SKM-1 treated with dmso at 0.1 percent for 144 hours (cell line): ENCODE measurements at regions not wholly inside any gene's neighbourhood (a gene's known extent, or its start where the extent isn't known, plus 50 kb on each side); places are given as distances from the start of the nearest gene placed in this dataset.

Experiments used
- DNase-seq: peaks from one replicate; lab custom pipeline; 2025; ENCODE audit not compliant: unreplicated experiment; lab: John Stamatoyannopoulos, UW

DNA sequence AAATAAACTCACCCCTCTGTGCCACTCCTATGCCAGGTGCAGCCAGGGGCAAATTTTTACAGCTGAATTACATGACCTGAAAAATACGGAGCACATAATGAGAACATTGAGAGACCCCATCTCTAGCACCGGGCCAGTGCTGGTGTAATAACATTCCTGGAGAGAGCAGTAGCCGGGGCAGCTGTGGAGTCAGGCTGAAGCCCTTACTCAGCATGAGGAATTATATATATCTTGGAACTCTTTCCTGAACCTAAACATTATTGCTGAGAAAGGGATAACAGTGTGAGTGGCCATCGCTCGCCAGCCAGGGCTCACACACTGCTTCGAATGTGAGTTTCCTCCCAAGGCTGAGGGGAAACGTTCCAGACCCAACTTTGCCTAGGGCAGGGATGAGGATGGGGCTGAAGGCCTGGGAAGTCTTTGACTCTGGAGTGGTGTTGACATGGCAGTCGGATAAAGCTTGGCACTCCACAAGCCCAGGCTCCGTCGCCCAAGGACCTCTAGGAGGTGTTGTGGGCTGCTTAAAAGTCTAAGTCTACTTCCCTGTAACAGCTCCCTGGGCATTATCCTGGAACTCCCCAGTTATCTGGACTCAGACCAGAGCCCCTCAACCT, 269.8 kb downstream of the CDC5L start:
- no peak for DNase-seq

DNA sequence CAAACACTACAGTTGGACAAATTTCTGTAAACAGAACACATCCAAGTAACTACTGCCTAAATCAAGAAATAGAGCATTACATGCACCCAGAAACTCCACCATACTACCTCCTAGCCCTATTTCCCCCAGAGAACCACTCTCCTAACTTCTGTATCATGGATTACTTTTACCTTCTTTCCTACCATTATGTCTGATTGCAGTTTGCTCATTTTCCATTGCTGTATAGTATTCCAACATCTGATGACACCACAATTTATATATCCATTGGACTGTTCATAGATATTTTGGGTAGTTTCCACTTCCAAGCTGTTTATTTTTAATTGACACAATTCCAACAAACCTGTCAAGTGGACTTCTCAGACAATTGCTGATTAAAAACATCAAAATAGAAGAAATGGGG, 271.1 kb downstream of the CDC5L start:
- no peak for DNase-seq

DNA sequence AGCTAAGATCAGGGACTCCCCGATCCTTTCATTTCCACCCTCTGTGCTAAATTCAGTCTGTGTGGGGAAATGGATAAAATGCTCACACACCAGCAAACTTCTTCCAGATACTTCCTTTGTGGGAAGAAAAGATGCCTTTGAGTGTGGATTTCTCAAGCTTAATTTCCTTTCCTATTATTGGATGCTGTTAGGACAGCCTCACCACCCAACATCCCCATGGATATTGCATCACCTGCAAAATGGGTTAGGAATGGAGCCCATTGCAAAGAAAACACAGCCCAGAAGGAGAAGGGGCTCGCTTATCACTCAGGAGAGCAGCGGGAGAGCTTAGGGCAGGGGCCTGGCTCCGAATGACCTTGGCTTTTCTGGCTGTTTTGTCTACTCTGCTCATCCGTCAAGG, 272.2 kb downstream of the CDC5L start:
- no peak for DNase-seq

DNA sequence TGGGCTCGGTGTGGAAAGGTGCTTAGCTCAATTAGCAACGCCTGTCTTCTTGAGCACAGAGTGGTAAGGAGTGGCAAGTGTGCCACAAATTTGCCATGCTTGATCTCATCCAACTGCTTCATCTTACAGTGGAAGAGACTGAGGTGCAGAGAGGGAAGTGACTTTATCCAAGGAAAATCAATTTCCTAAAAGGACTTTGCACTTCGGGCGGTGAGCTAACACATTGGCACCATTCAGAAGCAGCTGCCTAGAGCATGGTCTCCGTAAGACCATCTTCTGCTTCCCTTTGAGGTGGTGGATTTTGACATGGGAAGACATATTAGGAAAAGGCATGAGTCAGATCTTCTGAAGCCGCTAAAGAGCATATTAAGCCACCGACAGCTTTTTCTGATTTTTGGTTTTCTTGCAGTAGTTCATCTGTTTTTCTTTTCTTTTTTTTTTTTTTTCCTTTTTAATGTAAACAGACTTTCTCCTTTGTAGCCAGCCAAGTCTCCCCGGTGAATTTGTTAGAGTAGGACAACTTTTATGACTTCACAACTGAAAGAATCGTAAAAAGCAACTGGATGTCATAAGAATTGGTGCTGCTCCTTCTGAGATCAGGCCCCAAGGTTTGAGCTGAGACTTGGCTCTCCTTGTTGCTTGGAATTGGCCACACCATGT, 273.2 kb downstream of the CDC5L start:
- DNase-seq = no peak

DNA sequence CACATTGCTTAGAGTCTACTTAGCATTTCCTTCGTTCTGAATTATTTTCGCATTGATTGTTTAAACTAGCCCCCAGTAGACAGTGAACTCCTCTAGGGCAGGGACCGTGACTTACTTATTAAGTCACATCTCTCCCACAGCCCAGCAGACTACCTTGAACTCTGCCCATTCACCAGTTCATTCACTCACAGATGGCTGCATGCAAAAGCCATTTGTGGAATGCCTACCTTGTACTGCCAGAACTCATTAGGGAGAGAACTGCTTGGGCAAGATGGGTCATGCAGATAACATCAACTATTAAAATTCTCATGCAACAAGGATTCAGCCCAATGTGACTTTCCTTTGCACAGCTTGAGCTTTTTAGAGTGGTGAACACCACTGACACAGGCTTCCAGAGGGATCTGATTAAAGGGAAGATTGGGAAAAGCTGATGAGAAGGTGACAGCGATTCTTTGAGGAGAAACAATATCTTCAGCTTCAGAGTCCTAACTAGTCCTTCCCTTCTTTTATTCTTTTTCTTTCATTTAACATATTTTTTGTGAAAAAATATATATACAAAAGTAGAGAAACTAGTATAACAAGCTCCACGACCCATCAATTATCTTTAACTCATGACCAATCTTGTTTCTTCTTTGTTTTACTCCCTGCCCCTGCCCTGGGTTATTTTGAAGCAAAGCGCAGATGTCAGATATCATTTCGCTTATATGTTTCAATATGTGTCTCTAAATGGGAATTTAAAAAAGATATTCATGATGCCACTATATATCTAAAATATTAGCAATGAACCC, 273.9 kb downstream of the CDC5L start:
- DNase-seq = no peak

DNA sequence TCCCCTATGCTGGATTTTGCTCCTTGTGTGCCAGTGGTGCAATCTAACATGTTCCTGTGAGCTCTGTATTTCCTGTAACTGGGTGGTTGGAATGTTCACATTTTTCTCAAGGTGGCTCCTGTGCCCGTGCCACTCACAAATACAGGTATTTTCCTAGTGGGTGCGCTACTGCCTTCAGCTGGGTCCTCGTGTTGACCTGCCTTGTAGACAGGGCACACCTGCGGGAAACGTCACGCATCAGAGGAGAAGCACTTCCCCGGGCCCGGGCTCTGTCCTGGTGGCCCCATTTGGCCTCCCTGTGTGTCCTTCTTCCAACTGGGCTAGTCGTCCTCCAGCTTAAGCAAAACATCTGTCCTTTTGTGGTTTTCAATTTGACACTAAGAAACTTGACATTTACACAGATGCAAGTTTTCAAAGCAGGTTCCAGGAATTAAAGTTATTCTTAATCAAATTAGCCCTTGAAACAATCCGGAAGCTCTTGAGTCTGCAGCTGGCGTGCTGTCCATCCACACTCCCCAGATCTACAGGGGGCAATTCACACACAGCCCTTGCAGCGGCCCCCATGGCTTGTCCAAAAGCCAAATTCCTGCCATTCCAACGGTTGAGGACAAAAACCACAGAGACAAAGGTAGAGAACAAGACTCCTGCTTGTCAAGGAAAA, 275.1 kb downstream of the CDC5L start:
- no peak for DNase-seq

DNA sequence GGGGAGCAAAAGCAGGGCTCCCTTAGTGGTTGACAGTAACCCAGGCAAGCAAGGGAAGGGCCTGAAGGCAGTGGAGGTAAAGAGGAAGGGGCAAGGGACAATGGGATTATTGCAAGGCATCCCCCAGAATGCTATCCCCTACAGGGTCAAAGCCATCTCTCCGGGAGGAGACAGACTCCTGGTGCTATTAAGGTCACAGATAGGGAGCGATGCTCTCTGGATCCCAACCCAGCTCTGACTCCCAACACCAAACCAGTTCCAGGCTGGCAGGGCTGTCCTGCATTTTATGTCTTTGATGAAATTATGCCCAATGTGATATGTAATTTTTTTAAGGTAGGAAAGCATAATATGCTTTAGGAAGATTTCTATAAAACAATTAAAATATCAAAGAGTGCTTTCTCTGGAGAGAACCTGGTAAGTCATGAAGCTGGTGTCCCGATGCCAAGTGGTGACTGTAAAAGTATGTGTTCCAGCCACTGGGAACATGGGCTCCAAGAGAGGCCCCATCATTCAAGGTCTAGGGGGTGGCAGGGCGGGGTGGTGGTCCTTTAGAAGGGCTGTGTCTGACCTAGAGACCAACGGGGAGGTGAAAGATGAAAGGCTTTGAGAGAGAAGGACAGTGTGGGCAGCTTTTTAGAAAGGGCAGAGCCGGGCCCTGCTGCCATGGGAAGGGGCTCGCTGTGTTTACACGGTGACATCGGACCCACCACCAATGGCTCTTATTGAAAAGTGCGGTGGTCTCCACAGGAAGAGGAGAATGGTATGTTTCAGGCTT, 276.5 kb downstream of the CDC5L start:
- DNase-seq = no peak

DNA sequence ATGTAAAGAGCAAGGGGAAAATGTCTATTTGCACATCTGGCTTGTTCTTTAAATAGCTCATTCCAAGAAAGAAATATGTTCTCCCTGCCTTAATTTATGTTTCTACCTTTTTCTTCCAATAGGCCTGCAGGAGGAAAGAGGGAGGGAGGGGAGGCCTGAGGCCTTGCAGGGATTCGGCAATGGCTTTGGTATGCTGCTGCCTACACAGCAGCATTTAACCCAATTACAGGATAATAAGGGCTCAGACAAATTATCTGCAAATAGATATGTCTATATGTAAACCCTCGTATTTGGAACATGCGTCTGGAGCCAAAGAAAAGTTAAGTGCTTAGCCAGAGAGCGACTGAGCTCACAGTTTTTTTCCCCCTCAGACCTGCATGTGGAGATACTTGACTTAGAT, 277.2 kb downstream of the CDC5L start:
- no peak for DNase-seq

DNA sequence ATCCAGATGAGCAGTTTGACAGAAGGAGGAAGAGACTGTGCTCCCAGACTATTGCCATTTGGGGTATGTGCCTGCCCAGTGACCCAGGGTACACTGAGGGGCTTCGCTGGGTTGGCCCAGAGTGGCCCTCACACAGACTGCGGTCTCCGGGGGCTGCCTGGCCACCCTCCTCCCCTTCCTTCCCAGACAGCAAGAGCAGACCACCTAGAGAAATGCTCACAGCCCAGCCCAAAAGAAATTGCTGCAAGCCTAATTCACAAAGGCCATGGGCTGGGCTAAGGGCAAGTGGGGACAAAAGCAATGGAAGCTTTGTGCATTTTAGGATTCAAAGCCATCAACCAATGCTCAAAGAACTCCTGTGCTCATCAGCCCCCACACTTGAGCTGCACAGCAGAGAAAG, 277.6 kb downstream of the CDC5L start:
- no peak for DNase-seq

DNA sequence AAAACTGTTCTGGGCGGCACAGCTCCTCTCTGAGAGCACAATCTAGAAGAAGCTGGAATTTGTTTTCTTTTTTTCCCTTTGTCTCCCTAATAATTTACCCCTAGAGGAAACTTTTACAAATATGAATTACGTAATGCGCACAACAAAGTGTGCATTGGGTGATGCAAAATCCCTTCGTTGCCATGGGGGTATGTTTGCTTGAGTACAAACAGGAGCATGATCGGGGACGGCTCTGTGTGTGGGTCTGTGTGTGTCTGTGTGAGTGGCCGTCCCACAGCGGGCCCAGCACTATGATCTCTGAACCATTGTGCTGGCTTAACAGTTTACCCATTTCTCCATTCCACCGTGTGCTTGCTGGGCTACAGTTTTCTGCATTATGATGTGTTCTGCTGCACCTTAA, 278.2 kb downstream of the CDC5L start:
- DNase-seq = no peak

DNA sequence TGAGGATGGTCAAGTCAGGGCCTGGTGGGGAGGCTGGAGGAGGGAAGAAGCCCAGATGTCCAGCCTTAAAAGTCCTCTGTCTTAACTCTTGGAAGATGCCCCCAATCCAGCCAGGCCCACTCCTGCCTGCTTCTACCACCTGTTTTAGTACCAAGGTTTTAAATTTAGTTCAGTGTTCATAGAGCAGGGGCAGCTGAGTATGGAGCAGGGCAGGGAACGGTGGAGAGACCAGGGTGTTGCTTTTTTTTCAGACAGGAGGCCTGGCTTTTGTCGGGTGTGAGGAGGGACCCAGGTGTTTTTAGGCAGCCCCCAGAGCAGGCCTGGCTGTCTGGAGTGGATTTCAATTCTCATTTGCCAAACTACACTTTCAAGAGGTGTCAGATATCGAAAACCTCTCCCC, 278.8 kb downstream of the CDC5L start:
- no peak for DNase-seq

DNA sequence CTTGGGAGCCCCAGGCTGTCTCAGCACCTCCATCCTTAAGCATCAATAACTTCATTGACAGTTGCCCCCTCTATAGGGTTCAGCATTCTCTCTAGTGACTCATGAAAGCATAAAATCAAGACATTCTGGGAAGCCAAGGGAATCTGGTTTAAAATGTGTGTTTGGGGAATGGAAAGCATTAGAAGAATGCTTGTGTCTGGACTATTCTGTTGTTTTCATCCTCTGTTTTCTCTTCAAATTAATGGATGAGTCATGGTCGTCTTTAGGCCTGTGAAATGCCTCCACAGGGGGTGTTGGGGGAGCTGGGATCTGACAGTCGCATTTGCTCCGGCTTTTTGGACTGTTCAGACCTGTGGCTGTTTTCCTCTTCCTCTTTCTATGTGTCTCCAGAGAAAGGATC, 279.7 kb downstream of the CDC5L start:
- DNase-seq = no peak

DNA sequence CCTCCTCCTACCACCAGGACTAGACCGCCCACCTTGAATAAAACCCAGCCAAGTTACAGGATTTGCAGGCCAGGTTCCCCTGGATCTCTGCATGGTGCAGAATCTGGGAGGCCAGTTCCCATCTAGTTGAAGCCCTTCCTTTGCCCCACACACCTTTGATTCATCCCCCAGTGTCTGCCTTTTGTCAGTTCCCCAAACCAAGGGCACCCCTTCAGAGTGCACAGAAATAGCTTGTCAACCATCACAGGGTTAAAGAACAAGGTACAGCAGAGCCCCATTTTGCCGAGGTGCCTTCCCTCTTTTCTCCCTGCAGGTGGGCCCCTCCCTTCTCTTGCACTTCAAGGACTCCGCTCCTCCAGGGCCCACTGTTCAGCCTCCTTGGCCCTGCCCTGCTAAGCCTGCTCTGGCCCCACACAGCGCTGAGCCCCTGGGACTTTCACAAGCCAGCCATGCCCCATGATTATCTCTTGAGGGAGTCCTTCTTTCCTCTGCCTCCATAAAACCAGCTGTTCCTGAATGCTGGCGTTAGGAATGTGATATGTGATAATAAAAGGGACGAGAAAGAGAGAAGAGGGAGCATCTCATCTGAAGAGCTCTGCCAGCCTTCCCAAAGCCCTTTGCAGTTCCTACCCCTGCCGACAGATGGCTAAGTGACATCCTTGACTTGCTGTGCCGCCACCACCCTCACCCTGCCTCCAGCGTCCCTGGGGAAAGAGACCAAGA, 280.3 kb downstream of the CDC5L start:
- no peak for DNase-seq

DNA sequence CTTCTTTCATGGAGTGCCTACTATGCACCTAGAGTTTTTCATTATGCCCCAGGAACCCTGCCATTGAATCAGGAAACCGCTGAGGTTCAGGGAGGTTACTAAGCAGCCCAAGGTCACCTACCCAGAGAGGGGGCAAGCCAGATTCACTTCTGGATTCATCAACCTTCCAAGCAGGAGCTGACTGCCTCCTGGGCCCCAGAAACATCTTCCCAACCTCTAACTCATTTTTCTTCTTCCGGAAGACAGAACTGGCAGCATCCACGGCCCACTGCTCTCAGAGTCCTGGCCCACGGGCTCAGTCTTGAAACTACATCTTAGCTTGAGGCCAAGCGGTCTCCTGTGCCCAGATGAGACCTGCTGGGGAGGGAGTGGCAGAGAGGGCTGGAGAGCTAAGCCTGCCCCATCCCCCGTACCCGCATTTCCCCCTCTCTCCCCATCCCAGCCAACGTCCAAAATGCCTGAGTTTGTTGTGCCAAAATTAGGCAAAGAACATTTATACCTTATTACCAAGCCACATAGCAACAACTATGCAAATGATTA, 281.0 kb downstream of the CDC5L start:
- no peak for DNase-seq

DNA sequence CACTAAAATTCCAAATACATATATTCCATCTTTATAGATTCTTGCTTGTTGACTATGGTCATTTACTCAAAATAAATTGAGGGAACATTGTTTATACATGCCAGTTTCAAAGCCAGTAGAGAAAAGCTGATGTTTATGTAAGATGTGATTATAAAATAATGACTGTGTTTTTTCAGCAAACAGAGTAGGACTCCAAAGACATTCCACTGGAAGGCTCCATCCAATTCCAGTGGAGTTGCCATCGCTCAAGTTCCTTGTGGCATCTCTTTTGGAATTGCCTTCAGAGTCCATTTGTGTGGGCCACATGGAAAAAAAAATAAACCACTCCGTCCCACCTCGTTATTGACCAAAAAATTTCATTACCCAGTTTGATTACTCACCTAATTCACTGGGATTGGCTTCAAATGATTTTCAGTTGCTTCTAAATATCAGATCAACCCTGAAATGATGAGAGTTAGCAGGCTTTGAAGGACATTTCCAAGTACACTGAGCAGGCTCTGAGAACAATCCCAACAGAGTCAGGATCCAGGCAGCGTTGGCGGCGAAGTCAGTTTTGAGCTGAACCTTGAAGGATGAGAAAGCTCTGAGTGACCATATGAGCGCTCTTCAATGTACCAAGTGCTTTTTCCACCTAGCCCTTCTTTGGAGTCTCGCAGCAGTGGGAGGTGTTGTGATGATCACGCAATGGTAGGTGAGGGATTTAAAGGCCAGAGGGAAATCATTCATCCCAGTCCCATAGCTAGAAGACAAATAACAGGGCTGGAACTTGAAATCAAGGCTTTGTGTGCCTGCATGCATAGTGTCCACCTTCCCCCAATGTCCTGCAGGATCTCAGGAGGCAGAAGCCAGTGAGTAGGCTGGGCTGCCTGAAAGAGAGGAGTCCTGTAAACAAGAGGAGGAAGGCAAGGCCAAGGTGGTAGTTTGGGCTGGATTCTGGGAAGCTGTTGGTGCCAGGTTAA, 281.7 kb downstream of the CDC5L start:
- DNase-seq = no peak

DNA sequence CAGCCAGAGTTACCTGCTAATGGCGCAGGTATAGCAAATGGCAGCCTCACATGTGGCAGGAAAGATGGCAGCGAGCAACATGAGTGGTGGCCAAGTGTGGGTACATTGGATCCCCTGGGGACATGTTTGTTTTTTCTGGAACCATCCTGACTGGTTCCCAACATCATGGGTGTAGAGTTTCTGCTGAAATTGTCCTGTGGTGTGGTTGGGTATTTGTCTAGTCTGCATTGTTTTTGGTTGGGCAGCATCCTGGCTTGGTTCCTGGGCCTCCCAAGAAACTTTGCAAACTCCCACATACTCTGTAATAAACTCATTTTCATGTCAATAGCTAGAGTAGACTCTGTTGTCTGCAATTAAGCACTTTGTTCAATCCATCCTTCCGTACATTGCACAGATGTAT, 282.6 kb downstream of the CDC5L start:
- no peak for DNase-seq

DNA sequence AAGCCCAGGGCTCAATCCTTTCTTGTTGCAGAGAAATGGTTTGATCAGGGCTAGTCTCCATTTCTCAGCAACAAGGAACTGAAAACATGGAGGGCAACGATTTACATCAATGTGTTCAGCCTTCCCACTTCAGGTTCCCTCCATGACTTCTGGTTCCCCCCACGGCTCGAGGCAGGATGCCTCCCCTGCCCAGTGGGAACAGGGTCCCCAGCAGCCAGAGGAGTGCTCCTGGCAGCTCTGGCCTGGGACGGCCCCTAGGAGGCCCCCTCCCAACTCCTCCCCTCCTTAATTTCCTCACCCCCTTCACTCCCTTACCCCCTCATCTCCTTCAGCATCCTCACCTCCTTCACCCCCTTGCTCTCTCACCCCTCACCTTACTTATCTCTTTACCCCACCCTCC, 283.8 kb downstream of the CDC5L start:
- DNase-seq = no peak

DNA sequence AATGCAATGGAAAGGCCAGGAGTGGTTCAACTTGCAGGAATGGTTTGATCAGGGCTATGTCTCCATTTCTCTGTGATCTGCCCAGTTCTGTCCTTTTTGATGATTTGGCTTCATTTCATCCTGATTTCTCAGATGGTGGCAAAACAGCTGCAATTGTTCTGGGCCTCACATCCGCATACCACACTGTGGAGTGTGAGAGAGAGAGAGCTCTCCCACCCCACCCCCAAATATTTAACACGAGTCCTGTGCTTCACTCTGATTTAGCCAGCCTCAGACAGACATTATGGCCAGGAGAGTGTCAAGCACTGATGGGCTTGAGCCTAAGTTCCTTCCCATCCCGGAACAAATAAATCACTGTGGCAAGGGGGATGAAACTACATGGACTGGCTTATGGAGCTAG, 284.6 kb downstream of the CDC5L start:
- DNase-seq = no peak

DNA sequence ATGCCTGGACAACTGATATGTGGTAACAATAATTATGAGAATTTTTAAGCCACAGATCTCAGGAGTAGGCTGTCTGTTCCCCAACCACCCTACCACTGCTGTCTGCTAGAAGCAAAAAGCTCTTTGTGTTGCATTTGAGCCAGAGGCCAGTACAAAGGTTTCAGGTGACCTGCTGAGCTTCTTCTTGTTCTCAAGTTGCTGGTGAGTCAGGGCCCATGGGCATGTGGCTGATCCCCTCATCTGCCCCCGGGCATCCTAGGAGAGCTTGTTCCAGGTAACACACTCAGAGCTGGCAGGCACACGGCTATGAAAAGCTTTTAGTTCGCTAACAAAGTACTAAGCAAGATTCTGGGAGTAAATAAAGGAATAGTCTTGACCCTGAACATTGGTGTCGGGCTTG, 285.3 kb downstream of the CDC5L start:
- no peak for DNase-seq
